GM12874 (cell line): ENCODE measurements at regions not wholly inside any gene's neighbourhood (a gene's known extent, or its start where the extent isn't known, plus 50 kb on each side); places are given as distances from the start of the nearest gene placed in this dataset.

Experiments used
- TF ChIP-seq, protein P1 (sequence below): IDR thresholded peaks from 2 replicates; pipeline ENCODE4 v1.5.1; 2011; ENCODE audit warnings: low read depth, mild to moderate bottlenecking, control low read depth, low read length, moderate library complexity; ENCODE audit not compliant: insufficient read depth

DNA sequence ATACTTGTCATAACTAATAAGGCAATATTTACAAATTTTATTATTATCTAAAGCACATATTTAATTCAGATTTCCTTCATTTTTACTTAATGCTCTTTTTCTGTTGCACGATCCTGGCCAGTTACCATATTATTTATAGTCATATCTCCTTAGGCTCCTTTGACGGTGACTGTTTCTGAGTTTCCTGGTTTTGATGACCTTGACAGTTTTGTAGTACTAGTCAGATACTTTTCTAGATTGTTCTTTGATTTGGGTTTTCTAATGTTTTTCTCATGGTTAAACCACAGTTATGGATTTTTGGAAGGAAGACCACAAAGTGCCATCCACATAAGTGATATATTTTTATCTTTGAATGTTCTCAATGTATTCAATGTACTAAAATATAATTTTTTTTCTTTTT is 171.0 kb upstream of the NANOGP8 start:
- TF ChIP-seq, protein P1, sequence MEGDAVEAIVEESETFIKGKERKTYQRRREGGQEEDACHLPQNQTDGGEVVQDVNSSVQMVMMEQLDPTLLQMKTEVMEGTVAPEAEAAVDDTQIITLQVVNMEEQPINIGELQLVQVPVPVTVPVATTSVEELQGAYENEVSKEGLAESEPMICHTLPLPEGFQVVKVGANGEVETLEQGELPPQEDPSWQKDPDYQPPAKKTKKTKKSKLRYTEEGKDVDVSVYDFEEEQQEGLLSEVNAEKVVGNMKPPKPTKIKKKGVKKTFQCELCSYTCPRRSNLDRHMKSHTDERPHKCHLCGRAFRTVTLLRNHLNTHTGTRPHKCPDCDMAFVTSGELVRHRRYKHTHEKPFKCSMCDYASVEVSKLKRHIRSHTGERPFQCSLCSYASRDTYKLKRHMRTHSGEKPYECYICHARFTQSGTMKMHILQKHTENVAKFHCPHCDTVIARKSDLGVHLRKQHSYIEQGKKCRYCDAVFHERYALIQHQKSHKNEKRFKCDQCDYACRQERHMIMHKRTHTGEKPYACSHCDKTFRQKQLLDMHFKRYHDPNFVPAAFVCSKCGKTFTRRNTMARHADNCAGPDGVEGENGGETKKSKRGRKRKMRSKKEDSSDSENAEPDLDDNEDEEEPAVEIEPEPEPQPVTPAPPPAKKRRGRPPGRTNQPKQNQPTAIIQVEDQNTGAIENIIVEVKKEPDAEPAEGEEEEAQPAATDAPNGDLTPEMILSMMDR = no peak

DNA sequence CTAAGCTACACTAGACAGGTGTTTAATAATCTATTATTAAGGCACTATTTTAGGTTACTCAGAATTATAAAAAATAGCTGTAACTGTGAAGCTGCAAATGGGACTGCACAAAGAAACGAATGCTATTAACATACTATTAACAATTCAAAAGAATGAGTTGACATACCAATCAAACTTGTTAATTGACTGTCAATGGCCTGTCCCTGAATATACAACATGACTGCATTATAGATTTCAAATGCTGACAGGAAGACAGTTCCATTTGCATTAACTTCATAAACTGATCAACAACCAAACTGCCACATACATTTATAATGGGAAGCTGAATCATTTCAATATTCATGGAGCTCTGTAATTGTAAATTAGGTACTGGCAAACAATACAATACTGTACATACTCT is 169.0 kb upstream of the NANOGP8 start:
- TF ChIP-seq, protein P1 = no peak

DNA sequence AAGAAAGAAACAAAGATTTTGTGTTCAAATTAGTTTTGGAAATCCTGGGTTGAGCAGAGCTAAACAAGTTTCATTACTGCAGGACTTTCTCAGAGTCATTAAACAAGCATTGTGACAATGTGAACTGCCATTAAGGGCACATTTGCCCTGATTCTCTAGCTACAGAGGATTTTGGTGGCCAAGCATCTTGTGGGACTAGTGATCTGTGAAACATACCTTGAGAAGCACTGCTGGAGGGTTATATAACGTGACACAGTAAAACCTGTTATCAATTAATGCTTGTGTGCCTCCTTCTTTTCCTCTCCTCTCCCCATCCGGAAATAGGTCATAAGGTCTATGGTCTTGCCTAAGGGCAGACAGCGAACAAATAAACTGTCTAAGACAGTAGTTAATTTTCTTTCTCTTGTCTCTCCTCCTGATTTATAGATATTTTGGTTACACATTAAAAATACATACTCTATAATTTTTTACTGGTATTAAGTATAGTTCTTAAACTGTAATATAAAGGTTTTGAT is 167.3 kb upstream of the NANOGP8 start:
- TF ChIP-seq, protein P1 = no peak

DNA sequence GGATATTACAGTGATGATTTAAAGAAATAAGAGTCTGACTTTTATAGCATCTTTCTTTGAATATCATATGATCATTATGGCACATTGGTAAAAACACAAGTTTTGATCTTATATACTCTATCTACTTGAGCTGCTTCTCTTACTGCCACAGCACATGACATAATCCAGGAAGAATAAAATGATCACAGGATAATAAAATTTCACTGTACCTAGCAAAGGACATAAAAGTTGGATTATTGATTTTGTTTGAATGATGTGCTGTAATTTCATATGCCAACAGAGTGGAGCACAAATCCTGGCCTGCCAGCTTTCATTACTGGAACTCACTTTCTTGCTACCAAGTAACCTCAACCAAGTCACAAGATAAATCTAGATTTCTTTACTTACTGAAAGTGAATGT is 162.1 kb upstream of the NANOGP8 start:
- TF ChIP-seq, protein P1 = no peak

DNA sequence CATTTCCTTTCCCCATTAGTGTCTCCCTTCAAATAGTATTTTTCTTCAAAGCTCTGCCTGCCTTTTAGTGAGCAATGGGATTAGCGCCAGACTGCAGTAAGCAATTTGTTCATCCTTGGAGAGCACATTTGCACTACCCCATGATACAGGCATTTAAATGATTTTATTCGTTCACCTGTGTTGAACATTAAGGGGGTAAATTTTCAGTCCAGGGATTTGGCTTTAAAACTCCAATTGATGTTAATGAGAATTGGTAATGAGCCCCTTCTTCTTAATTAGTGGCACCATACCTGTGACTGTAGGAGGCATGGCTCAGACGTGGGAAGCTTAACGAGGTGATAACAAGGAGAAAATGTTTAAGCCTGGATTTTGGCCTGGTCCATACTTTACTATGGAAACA is 161.4 kb upstream of the NANOGP8 start:
- TF ChIP-seq, protein P1 = no peak

DNA sequence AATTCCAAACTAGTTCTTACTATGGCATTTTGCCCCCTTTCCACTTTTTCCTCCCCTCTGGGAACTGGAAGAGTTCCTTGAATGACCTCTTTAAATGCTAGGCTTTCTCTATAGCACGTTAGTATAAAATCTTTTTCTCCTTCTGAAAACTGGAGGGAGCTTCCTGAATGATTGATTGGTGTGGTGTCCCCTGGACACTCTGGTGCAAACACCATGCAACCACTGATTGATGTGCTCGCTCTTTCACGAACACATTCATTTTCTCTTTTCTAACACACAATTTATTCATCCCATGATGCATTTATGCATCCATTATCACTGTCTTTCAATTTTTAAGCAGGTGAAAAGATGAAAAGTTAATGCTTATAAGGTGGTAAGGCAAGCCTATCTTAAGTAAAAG is 159.1 kb upstream of the NANOGP8 start:
- TF ChIP-seq, protein P1 = no peak

DNA sequence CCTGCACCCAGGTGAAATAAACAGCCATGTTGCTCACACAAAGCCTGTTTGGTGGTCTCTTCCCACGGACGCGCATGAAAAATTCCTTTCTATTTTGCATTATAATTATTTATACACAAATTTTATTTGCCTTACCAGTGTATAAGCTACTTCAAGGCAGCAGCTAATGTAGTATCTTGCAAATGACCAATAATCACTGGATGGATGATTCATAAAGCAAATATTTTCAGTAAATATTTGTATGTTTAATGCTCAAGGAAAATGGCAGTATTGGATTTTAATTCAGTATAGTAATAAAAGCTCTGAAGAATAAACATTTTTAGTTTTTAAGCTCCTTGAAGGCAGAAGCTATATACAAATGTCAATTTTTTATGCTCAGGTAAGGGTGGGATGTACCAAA is 158.7 kb upstream of the NANOGP8 start:
- TF ChIP-seq, protein P1 = no peak
